ENCODE measurements at regions not wholly inside any gene's neighbourhood (a gene's known extent, or its start where the extent isn't known, plus 50 kb on each side); places are given as distances from the start of the nearest gene placed in this dataset.

GRCh38 chr4:25506032-25506571, 129.0 kb downstream of the ANAPC4 start:
- no peak for TF ChIP-seq YY1 (IDR thresholded peaks at IDR 0.05; ENCODE audit: insufficient read depth, insufficient read length)
- TF ChIP-seq ZNF274 (IDR thresholded peaks at IDR 0.05; ENCODE audit: low read depth, low read length), result no peak
- no peak for TF ChIP-seq SUZ12 (IDR thresholded peaks at IDR 0.05; ENCODE audit: extremely low read depth, insufficient read depth, insufficient read length)
